Nucleus accumbens (tissue), 56 donors: ENCODE measurements at regions not wholly inside any gene's neighbourhood (a gene's known extent, or its start where the extent isn't known, plus 50 kb on each side); places are given as distances from the start of the nearest gene placed in this dataset.

Experiments used
- DNase-seq, 56 donors: peaks; one replicate each; lab custom pipeline; 2025; lab: John Stamatoyannopoulos, UW

GRCh38 chr13:47139519-47139918, 242.7 kb upstream of the HTR2A start:
- DNase-seq, result no peak

- no peak for DNase-seq
Observed at GRCh38 chr13:47136504-47136941, 239.7 kb upstream of the HTR2A start.

GRCh38 chr13:47135800-47136503, 239.1 kb upstream of the HTR2A start:
- DNase-seq, result no peak

GRCh38 chr13:47134939-47135489, 238.2 kb upstream of the HTR2A start:
- DNase-seq, result no peak

- no peak for DNase-seq
Observed at GRCh38 chr13:47133011-47133445, 236.2 kb upstream of the HTR2A start.

GRCh38 chr13:47129461-47129860, 232.6 kb upstream of the HTR2A start:
- no peak for DNase-seq

GRCh38 chr13:47126432-47126831, 229.6 kb upstream of the HTR2A start:
- DNase-seq, result no peak

GRCh38 chr13:47121092-47121763, 224.4 kb upstream of the HTR2A start:
- no peak for DNase-seq

- no peak for DNase-seq
Observed at GRCh38 chr13:47120282-47120681, 223.4 kb upstream of the HTR2A start.

GRCh38 chr13:47119575-47120235, 222.9 kb upstream of the HTR2A start:
- DNase-seq, result no peak

- DNase-seq, result peak in 14 of 56 donors; percentile 1 to 47 (median 14)
Observed at GRCh38 chr13:47117268-47117667, 220.4 kb upstream of the HTR2A start.

- DNase-seq, result no peak
Observed at GRCh38 chr13:47114030-47114429, 217.2 kb upstream of the HTR2A start.

GRCh38 chr13:47112903-47113299, 216.0 kb upstream of the HTR2A start:
- DNase-seq, result no peak

- DNase-seq, result no peak
Observed at GRCh38 chr13:47112205-47112902, 215.5 kb upstream of the HTR2A start.

- DNase-seq, result no peak
Observed at GRCh38 chr13:47111499-47111898, 214.6 kb upstream of the HTR2A start.

GRCh38 chr13:47110833-47111240, 214.0 kb upstream of the HTR2A start:
- no peak for DNase-seq

GRCh38 chr13:47110141-47110540, 213.3 kb upstream of the HTR2A start:
- no peak for DNase-seq

- DNase-seq, result no peak
Observed at GRCh38 chr13:47109028-47109427, 212.2 kb upstream of the HTR2A start.

- no peak for DNase-seq
Observed at GRCh38 chr13:47100214-47100853, 203.5 kb upstream of the HTR2A start.
